ENCODE measurements at regions not wholly inside any gene's neighbourhood (a gene's known extent, or its start where the extent isn't known, plus 50 kb on each side); places are given as distances from the start of the nearest gene placed in this dataset.
A peak's percentile ranks its signal among the peaks of the same experiment; 100 is the strongest.

GRCh38 chr16:85539629-85540291 lies 73.4 kb upstream of the GSE1 start:
- Histone ChIP-seq H4K20me1 (ENCODE audit: insufficient read depth, low read length) (0 out of 2 replicates have a peak, but pooled peaks cover 3% of the 10 kb centered on the region), H3K79me2 (ENCODE audit: insufficient read depth, low read length) (no peaks in the 10 kb centered on the region), H3K9ac (ENCODE audit: low read depth, low read length) (no peak overlapping the region), H3K4me3 (ENCODE audit: low read depth in 1 of 2, low read length in 2 of 2) (no peak overlapping the region), H2AFZ (ENCODE audit: low read depth, low read length) (no peak overlapping the region), H3K36me3 (ENCODE audit: insufficient read depth, low read length) (peaks cover 13% of the 10 kb centered on the region; the same call in 1 of the 2 replicates), H3K4me1 (ENCODE audit: insufficient read depth, low read length) (no peaks in the 10 kb centered on the region), H3K4me2 (ENCODE audit: insufficient read depth, low read length) (no peak overlapping the region), H3K27ac (ENCODE audit: low read length) (no peak overlapping the region), H3K27me3 (ENCODE audit: insufficient read depth, low read length, poor library complexity) (no peaks in the 10 kb centered on the region), H3K9me3 (ENCODE audit: insufficient read depth, low read length, severe bottlenecking) (peaks cover 14% of the 10 kb centered on the region)
- ATAC-seq (ENCODE audit: insufficient read depth, low read depth), result no peak
- DNase-seq, result no peak
- TF ChIP-seq CTCF (IDR thresholded peaks at IDR 0.05; ENCODE audit: borderline replicate concordance, extremely low read depth, low read length, poor library complexity, severe bottlenecking) (no peak), EZH2 (IDR thresholded peaks at IDR 0.05; ENCODE audit: borderline replicate concordance, low read depth, low read length, severe bottlenecking) (no peak)

GRCh38 chr16:85541181-85541580 lies 71.9 kb upstream of the GSE1 start:
- H3K4me2 ChIP-seq (ENCODE audit: insufficient read depth, low read length), result no peak overlapping the region
- no peak overlapping the region for H3K9ac ChIP-seq (ENCODE audit: low read depth, low read length)
- H3K4me3 ChIP-seq (ENCODE audit: low read depth in 1 of 2, low read length in 2 of 2), result no peak overlapping the region
- peaks cover 14% of the 10 kb centered on the region for H3K9me3 ChIP-seq (ENCODE audit: insufficient read depth, low read length, severe bottlenecking)
- DNase-seq, result no peak
- 0 out of 2 replicates have a peak, but pooled peaks cover 3% of the 10 kb centered on the region for H4K20me1 ChIP-seq (ENCODE audit: insufficient read depth, low read length)
- no peak for ATAC-seq (ENCODE audit: insufficient read depth, low read depth)
- no peaks in the 10 kb centered on the region for H3K79me2 ChIP-seq (ENCODE audit: insufficient read depth, low read length)
- no peaks in the 10 kb centered on the region for H3K27me3 ChIP-seq (ENCODE audit: insufficient read depth, low read length, poor library complexity)
- no peak overlapping the region for H3K27ac ChIP-seq (ENCODE audit: low read length)
- TF ChIP-seq CTCF (IDR thresholded peaks at IDR 0.05; ENCODE audit: borderline replicate concordance, extremely low read depth, low read length, poor library complexity, severe bottlenecking), result no peak
- TF ChIP-seq EZH2 (IDR thresholded peaks at IDR 0.05; ENCODE audit: borderline replicate concordance, low read depth, low read length, severe bottlenecking), result no peak
- H2AFZ ChIP-seq (ENCODE audit: low read depth, low read length), result no peak overlapping the region
- no peaks in the 10 kb centered on the region for H3K4me1 ChIP-seq (ENCODE audit: insufficient read depth, low read length)
- H3K36me3 ChIP-seq (ENCODE audit: insufficient read depth, low read length), result peaks cover 13% of the 10 kb centered on the region; the same call in 1 of the 2 replicates

- H3K4me1 ChIP-seq (ENCODE audit: insufficient read depth, low read length), result no peaks in the 10 kb centered on the region
These were observed 71.5 kb upstream of the GSE1 start for GRCh38 chr16:85541619-85541979.

More at GRCh38 chr16:85541619-85541979, 71.5 kb upstream of the GSE1 start:
- TF ChIP-seq EZH2 (IDR thresholded peaks at IDR 0.05; ENCODE audit: borderline replicate concordance, low read depth, low read length, severe bottlenecking) (no peak), CTCF (IDR thresholded peaks at IDR 0.05; ENCODE audit: borderline replicate concordance, extremely low read depth, low read length, poor library complexity, severe bottlenecking) (no peak)
- Histone ChIP-seq H3K9me3 (ENCODE audit: insufficient read depth, low read length, severe bottlenecking) (peaks cover 14% of the 10 kb centered on the region), H2AFZ (ENCODE audit: low read depth, low read length) (no peak overlapping the region), H4K20me1 (ENCODE audit: insufficient read depth, low read length) (0 out of 2 replicates have a peak, but pooled peaks cover 3% of the 10 kb centered on the region), H3K36me3 (ENCODE audit: insufficient read depth, low read length) (peaks cover 13% of the 10 kb centered on the region; the same call in 1 of the 2 replicates), H3K27me3 (ENCODE audit: insufficient read depth, low read length, poor library complexity) (no peaks in the 10 kb centered on the region), H3K27ac (ENCODE audit: low read length) (no peak overlapping the region), H3K79me2 (ENCODE audit: insufficient read depth, low read length) (no peaks in the 10 kb centered on the region), H3K4me3 (ENCODE audit: low read depth in 1 of 2, low read length in 2 of 2) (no peak overlapping the region), H3K4me2 (ENCODE audit: insufficient read depth, low read length) (no peak overlapping the region), H3K9ac (ENCODE audit: low read depth, low read length) (no peak overlapping the region)
- ATAC-seq (ENCODE audit: insufficient read depth, low read depth) (peak; percentile 31; the same call in 1 of the 3 replicates), DNase-seq (no peak)
